Muscle of leg (tissue), 3 donors: ENCODE measurements at regions not wholly inside any gene's neighbourhood (a gene's known extent, or its start where the extent isn't known, plus 50 kb on each side); places are given as distances from the start of the nearest gene placed in this dataset.

Source experiments
- DNase-seq: peaks from one replicate; pipeline ENCODE4 v3.0.0; 2013
- H3K27ac ChIP-seq: one replicate; pipeline ENCODE4 v1.5.1; 2013; ENCODE audit warnings: mild to moderate bottlenecking, low read length, control low read depth
- H3K27me3 ChIP-seq: one replicate; pipeline ENCODE4 v1.6.1; 2013; ENCODE audit warnings: low read length; ENCODE audit not compliant: control insufficient read depth, insufficient read depth
- H3K36me3 ChIP-seq: one replicate; pipeline ENCODE4 v1.6.1; 2013; ENCODE audit warnings: low read length; ENCODE audit not compliant: control insufficient read depth, insufficient read depth
- H3K4me1 ChIP-seq: one replicate; pipeline ENCODE4 v1.6.1; 2013; ENCODE audit warnings: low read length; ENCODE audit not compliant: control insufficient read depth, insufficient read depth
- H3K4me3 ChIP-seq: one replicate; pipeline ENCODE4 v1.5.1; 2013; ENCODE audit warnings: low read length, control low read depth
- H3K9me3 ChIP-seq: replicated peaks from 2 replicates; pipeline ENCODE4 v1.6.1; 2013; ENCODE audit warnings: low read depth, low read length; ENCODE audit not compliant: control insufficient read depth
- whole genome bisulfite sequencing: methylation state at CpG from one replicate; pipeline ENCODE4 v1.1.5; 2013; ENCODE audit warnings: missing lambda C conversion rate; ENCODE audit not compliant: insufficient coverage; 5-methylcytosine and 5-hydroxymethylcytosine counted together

- no peaks in the 10 kb centered on the region for H3K36me3 ChIP-seq
- peaks cover 7% of the 10 kb centered on the region for H3K4me1 ChIP-seq
- no peak overlapping the region for H3K27ac ChIP-seq
- WGBS: 49% methylated on average over 4 of the region's 9 CpGs
- H3K27me3 ChIP-seq: peaks cover 2% of the 10 kb centered on the region
- no peak overlapping the region for H3K4me3 ChIP-seq
- DNase-seq: peak; percentile 58
- peaks cover 3% of the 10 kb centered on the region for H3K9me3 ChIP-seq
Observed at GRCh38 chr15:70308735-70309434, 211.2 kb upstream of the TLE3 start.

- 37% methylated on average over 4 of the region's 4 CpGs for WGBS
- H3K36me3 ChIP-seq: no peaks in the 10 kb centered on the region
- no peak overlapping the region for H3K27ac ChIP-seq
- peaks cover 7% of the 10 kb centered on the region for H3K4me1 ChIP-seq
- DNase-seq: no peak
- peaks cover 2% of the 10 kb centered on the region for H3K27me3 ChIP-seq
- H3K9me3 ChIP-seq: peaks cover 3% of the 10 kb centered on the region
- H3K4me3 ChIP-seq: no peak overlapping the region
Observed at GRCh38 chr15:70308011-70308734, 210.5 kb upstream of the TLE3 start.

- Histone ChIP-seq H3K27ac (no peak overlapping the region), H3K27me3 (peaks cover 2% of the 10 kb centered on the region), H3K4me3 (no peak overlapping the region), H3K4me1 (peaks cover 7% of the 10 kb centered on the region), H3K36me3 (no peaks in the 10 kb centered on the region), H3K9me3 (peaks cover 3% of the 10 kb centered on the region)
- DNase-seq: no peak
- WGBS: 92% methylated on average over 3 of the region's 4 CpGs
Observed at GRCh38 chr15:70306582-70306981, 208.9 kb upstream of the TLE3 start.

GRCh38 chr15:70306081-70306480, 208.4 kb upstream of the TLE3 start:
- no peaks in the 10 kb centered on the region for H3K36me3 ChIP-seq
- no peak overlapping the region for H3K4me3 ChIP-seq
- peaks cover 3% of the 10 kb centered on the region for H3K9me3 ChIP-seq
- DNase-seq: no peak
- WGBS: no CpG with 5 or more reads among the region's 6 CpGs
- H3K27me3 ChIP-seq: peaks cover 2% of the 10 kb centered on the region
- H3K4me1 ChIP-seq: peaks cover 7% of the 10 kb centered on the region
- H3K27ac ChIP-seq: no peak overlapping the region

- H3K4me1 ChIP-seq: peaks cover 6% of the 10 kb centered on the region
- H3K4me3 ChIP-seq: no peak overlapping the region
- H3K27ac ChIP-seq: no peak overlapping the region
- H3K9me3 ChIP-seq: peaks cover 3% of the 10 kb centered on the region
- H3K27me3 ChIP-seq: peaks cover 4% of the 10 kb centered on the region
- DNase-seq: no peak
- no CpG with 5 or more reads among the region's 4 CpGs for WGBS
- no peaks in the 10 kb centered on the region for H3K36me3 ChIP-seq
Observed at GRCh38 chr15:70303981-70304380, 206.3 kb upstream of the TLE3 start.

- WGBS: 100% methylated on average over 1 of the region's 1 CpG
- no peak overlapping the region for H3K4me3 ChIP-seq
- no peaks in the 10 kb centered on the region for H3K4me1 ChIP-seq
- H3K9me3 ChIP-seq: peaks cover 3% of the 10 kb centered on the region
- H3K36me3 ChIP-seq: no peaks in the 10 kb centered on the region
- DNase-seq: no peak
- peaks cover 2% of the 10 kb centered on the region for H3K27me3 ChIP-seq
- no peak overlapping the region for H3K27ac ChIP-seq
Observed at GRCh38 chr15:70302360-70302759, 204.6 kb upstream of the TLE3 start.

GRCh38 chr15:70301396-70301795, 203.7 kb upstream of the TLE3 start:
- Histone ChIP-seq H3K27me3 (peaks cover 2% of the 10 kb centered on the region), H3K27ac (no peak overlapping the region), H3K9me3 (peaks cover 3% of the 10 kb centered on the region), H3K36me3 (no peaks in the 10 kb centered on the region), H3K4me1 (no peaks in the 10 kb centered on the region), H3K4me3 (no peak overlapping the region)
- DNase-seq: no peak
- 85% methylated on average over 5 of the region's 5 CpGs for WGBS

GRCh38 chr15:70299931-70300869, 202.5 kb upstream of the TLE3 start:
- Histone ChIP-seq H3K4me1 (no peaks in the 10 kb centered on the region), H3K36me3 (no peaks in the 10 kb centered on the region)
- WGBS: 63% methylated on average over 6 of the region's 13 CpGs

GRCh38 chr15:70297465-70298058, 199.8 kb upstream of the TLE3 start:
- no peak for DNase-seq
- H3K4me1 ChIP-seq: no peaks in the 10 kb centered on the region
- 70% methylated on average over 2 of the region's 6 CpGs for WGBS
- no peak overlapping the region for H3K4me3 ChIP-seq
- H3K27me3 ChIP-seq: peaks cover 2% of the 10 kb centered on the region
- no peaks in the 10 kb centered on the region for H3K36me3 ChIP-seq
- H3K9me3 ChIP-seq: no peaks in the 10 kb centered on the region
- no peak overlapping the region for H3K27ac ChIP-seq

More at GRCh38 chr15:70299931-70300869, 202.5 kb upstream of the TLE3 start:
- H3K27ac ChIP-seq: no peak overlapping the region
- peaks cover 3% of the 10 kb centered on the region for H3K9me3 ChIP-seq
- DNase-seq: no peak
- H3K27me3 ChIP-seq: peaks cover 2% of the 10 kb centered on the region
- no peak overlapping the region for H3K4me3 ChIP-seq
